ENCODE measurements at regions not wholly inside any gene's neighbourhood (a gene's known extent, or its start where the extent isn't known, plus 50 kb on each side); places are given as distances from the start of the nearest gene placed in this dataset.

DNA sequence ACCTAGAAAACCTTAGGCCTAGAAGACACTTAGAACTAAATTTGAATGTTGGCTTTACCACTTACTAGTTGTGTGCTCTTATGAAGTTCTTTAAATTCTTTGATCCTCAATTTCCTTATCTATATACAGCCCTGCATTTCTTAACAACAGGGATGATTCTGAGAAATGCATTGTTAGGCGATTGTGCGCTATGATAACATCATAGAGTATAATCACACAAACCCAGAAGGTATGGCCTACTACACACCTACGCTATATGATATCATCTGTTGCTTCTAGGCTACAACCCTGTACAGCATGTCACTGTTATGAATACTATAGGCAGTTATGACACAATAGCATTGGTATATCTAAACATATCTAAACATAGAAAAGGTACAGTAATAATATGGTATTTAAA, 137.4 kb downstream of the CHD1L start:
- no peak for TF ChIP-seq ZNF274 (IDR thresholded peaks at IDR 0.05; ENCODE audit: low read depth, low read length)
- no peak for TF ChIP-seq SP1 (IDR thresholded peaks at IDR 0.05; ENCODE audit: low read depth)
- no peak for TF ChIP-seq POLR2AphosphoS5 (IDR thresholded peaks at IDR 0.05; ENCODE audit: low read depth, low read length)
- no peak for TF ChIP-seq SIN3A (IDR thresholded peaks at IDR 0.05; ENCODE audit: low read depth)
- TF ChIP-seq EZH2 (IDR thresholded peaks at IDR 0.05), result no peak
- no peak for TF ChIP-seq CEBPB (IDR thresholded peaks at IDR 0.05; ENCODE audit: low read depth)
- no peak for TF ChIP-seq ELF1 (IDR thresholded peaks at IDR 0.05; ENCODE audit: borderline replicate concordance, low read depth)
- TF ChIP-seq RAD21 (IDR thresholded peaks at IDR 0.05; ENCODE audit: low read depth), result no peak
- no peak for TF ChIP-seq ZFX (IDR thresholded peaks at IDR 0.05)
- TF ChIP-seq, protein P1, sequence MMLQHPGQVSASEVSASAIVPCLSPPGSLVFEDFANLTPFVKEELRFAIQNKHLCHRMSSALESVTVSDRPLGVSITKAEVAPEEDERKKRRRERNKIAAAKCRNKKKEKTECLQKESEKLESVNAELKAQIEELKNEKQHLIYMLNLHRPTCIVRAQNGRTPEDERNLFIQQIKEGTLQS (IDR thresholded peaks at IDR 0.05), result no peak
- TF ChIP-seq EGR1 (IDR thresholded peaks at IDR 0.05; ENCODE audit: low read depth), result no peak
- TF ChIP-seq, protein P2, sequence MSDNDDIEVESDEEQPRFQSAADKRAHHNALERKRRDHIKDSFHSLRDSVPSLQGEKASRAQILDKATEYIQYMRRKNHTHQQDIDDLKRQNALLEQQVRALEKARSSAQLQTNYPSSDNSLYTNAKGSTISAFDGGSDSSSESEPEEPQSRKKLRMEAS (IDR thresholded peaks at IDR 0.05), result no peak
- TF ChIP-seq YY1 (IDR thresholded peaks at IDR 0.05; ENCODE audit: extremely low read depth, insufficient replicate concordance, low read depth, low read length), result no peak
- TF ChIP-seq, protein P3, sequence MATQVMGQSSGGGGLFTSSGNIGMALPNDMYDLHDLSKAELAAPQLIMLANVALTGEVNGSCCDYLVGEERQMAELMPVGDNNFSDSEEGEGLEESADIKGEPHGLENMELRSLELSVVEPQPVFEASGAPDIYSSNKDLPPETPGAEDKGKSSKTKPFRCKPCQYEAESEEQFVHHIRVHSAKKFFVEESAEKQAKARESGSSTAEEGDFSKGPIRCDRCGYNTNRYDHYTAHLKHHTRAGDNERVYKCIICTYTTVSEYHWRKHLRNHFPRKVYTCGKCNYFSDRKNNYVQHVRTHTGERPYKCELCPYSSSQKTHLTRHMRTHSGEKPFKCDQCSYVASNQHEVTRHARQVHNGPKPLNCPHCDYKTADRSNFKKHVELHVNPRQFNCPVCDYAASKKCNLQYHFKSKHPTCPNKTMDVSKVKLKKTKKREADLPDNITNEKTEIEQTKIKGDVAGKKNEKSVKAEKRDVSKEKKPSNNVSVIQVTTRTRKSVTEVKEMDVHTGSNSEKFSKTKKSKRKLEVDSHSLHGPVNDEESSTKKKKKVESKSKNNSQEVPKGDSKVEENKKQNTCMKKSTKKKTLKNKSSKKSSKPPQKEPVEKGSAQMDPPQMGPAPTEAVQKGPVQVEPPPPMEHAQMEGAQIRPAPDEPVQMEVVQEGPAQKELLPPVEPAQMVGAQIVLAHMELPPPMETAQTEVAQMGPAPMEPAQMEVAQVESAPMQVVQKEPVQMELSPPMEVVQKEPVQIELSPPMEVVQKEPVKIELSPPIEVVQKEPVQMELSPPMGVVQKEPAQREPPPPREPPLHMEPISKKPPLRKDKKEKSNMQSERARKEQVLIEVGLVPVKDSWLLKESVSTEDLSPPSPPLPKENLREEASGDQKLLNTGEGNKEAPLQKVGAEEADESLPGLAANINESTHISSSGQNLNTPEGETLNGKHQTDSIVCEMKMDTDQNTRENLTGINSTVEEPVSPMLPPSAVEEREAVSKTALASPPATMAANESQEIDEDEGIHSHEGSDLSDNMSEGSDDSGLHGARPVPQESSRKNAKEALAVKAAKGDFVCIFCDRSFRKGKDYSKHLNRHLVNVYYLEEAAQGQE (IDR thresholded peaks at IDR 0.05; ENCODE audit: low read depth), result no peak
- no peak for TF ChIP-seq EZH2phosphoT487 (IDR thresholded peaks at IDR 0.05; ENCODE audit: borderline replicate concordance)
- TF ChIP-seq, protein P4, sequence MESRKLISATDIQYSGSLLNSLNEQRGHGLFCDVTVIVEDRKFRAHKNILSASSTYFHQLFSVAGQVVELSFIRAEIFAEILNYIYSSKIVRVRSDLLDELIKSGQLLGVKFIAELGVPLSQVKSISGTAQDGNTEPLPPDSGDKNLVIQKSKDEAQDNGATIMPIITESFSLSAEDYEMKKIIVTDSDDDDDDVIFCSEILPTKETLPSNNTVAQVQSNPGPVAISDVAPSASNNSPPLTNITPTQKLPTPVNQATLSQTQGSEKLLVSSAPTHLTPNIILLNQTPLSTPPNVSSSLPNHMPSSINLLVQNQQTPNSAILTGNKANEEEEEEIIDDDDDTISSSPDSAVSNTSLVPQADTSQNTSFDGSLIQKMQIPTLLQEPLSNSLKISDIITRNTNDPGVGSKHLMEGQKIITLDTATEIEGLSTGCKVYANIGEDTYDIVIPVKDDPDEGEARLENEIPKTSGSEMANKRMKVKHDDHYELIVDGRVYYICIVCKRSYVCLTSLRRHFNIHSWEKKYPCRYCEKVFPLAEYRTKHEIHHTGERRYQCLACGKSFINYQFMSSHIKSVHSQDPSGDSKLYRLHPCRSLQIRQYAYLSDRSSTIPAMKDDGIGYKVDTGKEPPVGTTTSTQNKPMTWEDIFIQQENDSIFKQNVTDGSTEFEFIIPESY (IDR thresholded peaks at IDR 0.05; ENCODE audit: extremely low read depth, insufficient replicate concordance, low read length), result no peak
- no peak for TF ChIP-seq JUND (IDR thresholded peaks at IDR 0.05)
- no peak for TF ChIP-seq FOSL1 (IDR thresholded peaks at IDR 0.05; ENCODE audit: low read depth)
- no peak for TF ChIP-seq POLR2A (IDR thresholded peaks at IDR 0.05; ENCODE audit: borderline replicate concordance, extremely low read depth, insufficient read depth, insufficient read length)
- Histone ChIP-seq H3K27ac (ENCODE audit: low read depth, low read length) (no peak overlapping the region), H3K4me1 (ENCODE audit: control insufficient read depth in 1 of 2, insufficient read depth in 2 of 2, low read length in 2 of 2) (no peaks in the 10 kb centered on the region), H2AFZ (ENCODE audit: low read depth, low read length, poor library complexity, severe bottlenecking) (no peak overlapping the region), H3K27me3 (ENCODE audit: insufficient read depth, low read length) (no peaks in the 10 kb centered on the region; the same call in 1 of the 2 replicates), H3K4me2 (ENCODE audit: low read length) (no peak overlapping the region), H3K79me2 (ENCODE audit: insufficient read depth, low read length) (no peaks in the 10 kb centered on the region), H3K9me2 (ENCODE audit: insufficient read depth) (no peaks in the 10 kb centered on the region), H4K20me1 (ENCODE audit: insufficient read depth) (no peaks in the 10 kb centered on the region), H3K4me3 (replicated peaks in 1 of 2; ENCODE audit: low read depth in 1 of 2, low read length in 2 of 2) (no peak overlapping the region), H3K36me3 (ENCODE audit: control insufficient read depth in 1 of 2, insufficient read depth in 2 of 2, low read length in 2 of 2) (no peaks in the 10 kb centered on the region), H3K9ac (ENCODE audit: low read length) (no peak overlapping the region), H3K9me3 (ENCODE audit: control insufficient read depth in 1 of 2, insufficient read depth in 1 of 2, low read depth in 1 of 2, low read length in 2 of 2) (no peaks in the 10 kb centered on the region)
- intact Hi-C loops (cut with micrococcal nuclease), result no loop called here
- BruUV-seq (replicated peaks), result no TSS peak
- no peak for DNase-seq (ENCODE audit: low read depth, low spot score)
- ATAC-seq, result no peak
- ChIA-PET CTCF (interaction anchor here (0.7 kb wide), 1 partner anchor 32 kb away, joined by 3 read pairs; no protein-coding TSS in a partner anchor), RAD21 (ENCODE audit: low non-redundant PET in 1 of 2, low total read pairs in 2 of 2, uncharacterized antibody in 2 of 2, unreplicated experiment in 2 of 2) (no interaction called here), POLR2A (no interaction called here)
